HG03039 (cell line): ENCODE measurements at regions not wholly inside any gene's neighbourhood (a gene's known extent, or its start where the extent isn't known, plus 50 kb on each side); places are given as distances from the start of the nearest gene placed in this dataset.

Experiments used
- ATAC-seq: cut with Tn5 transposase; IDR thresholded peaks from one replicate; pipeline ENCODE4 v1.9.1; 2021; ENCODE audit warnings: mild to moderate bottlenecking, moderate library complexity; ENCODE audit not compliant: unreplicated experiment

- no peak for ATAC-seq
These were observed 58.7 kb upstream of the FAM83B start for GRCh38 chr6:54787825-54788224.
